ENCODE measurements at regions not wholly inside any gene's neighbourhood (a gene's known extent, or its start where the extent isn't known, plus 50 kb on each side); places are given as distances from the start of the nearest gene placed in this dataset.

GRCh38 chr18:56545464-56545863 lies 92.9 kb downstream of the TXNL1 start:
- intact Hi-C loops (cut with micrococcal nuclease; ENCODE audit: unreplicated experiment): no loop called here
- H3K27ac Mint-ChIP-seq (ENCODE audit: unreplicated experiment): no peak overlapping the region
- H3K4me3 Mint-ChIP-seq (ENCODE audit: unreplicated experiment): no peak overlapping the region
- no TSS peak for BruUV-seq (replicated peaks)
- TF ChIP-seq, protein P1, sequence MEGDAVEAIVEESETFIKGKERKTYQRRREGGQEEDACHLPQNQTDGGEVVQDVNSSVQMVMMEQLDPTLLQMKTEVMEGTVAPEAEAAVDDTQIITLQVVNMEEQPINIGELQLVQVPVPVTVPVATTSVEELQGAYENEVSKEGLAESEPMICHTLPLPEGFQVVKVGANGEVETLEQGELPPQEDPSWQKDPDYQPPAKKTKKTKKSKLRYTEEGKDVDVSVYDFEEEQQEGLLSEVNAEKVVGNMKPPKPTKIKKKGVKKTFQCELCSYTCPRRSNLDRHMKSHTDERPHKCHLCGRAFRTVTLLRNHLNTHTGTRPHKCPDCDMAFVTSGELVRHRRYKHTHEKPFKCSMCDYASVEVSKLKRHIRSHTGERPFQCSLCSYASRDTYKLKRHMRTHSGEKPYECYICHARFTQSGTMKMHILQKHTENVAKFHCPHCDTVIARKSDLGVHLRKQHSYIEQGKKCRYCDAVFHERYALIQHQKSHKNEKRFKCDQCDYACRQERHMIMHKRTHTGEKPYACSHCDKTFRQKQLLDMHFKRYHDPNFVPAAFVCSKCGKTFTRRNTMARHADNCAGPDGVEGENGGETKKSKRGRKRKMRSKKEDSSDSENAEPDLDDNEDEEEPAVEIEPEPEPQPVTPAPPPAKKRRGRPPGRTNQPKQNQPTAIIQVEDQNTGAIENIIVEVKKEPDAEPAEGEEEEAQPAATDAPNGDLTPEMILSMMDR (IDR thresholded peaks at IDR 0.05; ENCODE audit: insufficient read depth in 1 of 2, low read depth in 1 of 2, low read length in 1 of 2, severe bottlenecking in 1 of 2, unreplicated experiment in 1 of 2): no peak
- no peak overlapping the region for H3K4me3 ChIP-seq (ENCODE audit: low read depth, low read length)
- DNase-seq: no peak
- no peaks in the 10 kb centered on the region for H3K4me1 Mint-ChIP-seq (ENCODE audit: low read depth, unreplicated experiment)
- peaks cover 3% of the 10 kb centered on the region for H3K27me3 Mint-ChIP-seq (ENCODE audit: insufficient read depth, unreplicated experiment)
- ChIA-PET CTCF (no interaction called here), POLR2A (no interaction called here)
- no peaks in the 10 kb centered on the region for H3K36me3 Mint-ChIP-seq (ENCODE audit: insufficient read depth, unreplicated experiment)
- no peaks in the 10 kb centered on the region for H3K4me1 ChIP-seq
- H3K9me3 Mint-ChIP-seq (ENCODE audit: unreplicated experiment): no peaks in the 10 kb centered on the region
- H3K9me3 ChIP-seq: no peaks in the 10 kb centered on the region
- no peaks in the 10 kb centered on the region for H3K27me3 ChIP-seq (replicated peaks; ENCODE audit: control insufficient read depth, insufficient read depth, low read length)
- no peaks in the 10 kb centered on the region for H3K36me3 ChIP-seq (ENCODE audit: control insufficient read depth, insufficient read depth, low read length)

DNA sequence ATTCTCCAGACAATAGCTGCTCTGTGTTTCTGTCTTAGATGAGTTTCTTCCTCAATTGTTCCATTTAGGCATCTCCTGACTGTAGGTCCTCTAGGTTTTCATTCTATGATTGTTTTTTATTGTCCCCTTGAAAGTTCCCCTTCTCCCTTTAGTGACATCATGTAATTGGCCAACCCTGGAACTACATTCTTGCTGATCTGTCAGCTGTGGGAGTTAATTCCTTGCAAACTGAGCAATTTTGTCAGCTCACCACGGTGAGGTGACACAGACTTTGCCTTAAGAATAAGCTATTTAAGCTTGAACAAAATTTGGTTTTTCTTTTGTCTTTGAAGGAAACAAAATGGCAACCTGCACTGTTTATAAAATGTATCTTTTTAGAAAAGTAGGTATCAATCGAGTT lies 95.9 kb downstream of the TXNL1 start:
- Histone ChIP-seq H3K4me1 (no peaks in the 10 kb centered on the region), H3K4me3 (ENCODE audit: low read depth, low read length) (no peak overlapping the region), H3K36me3 (ENCODE audit: control insufficient read depth, insufficient read depth, low read length) (no peaks in the 10 kb centered on the region), H3K27me3 (replicated peaks; ENCODE audit: control insufficient read depth, insufficient read depth, low read length) (no peaks in the 10 kb centered on the region), H3K9me3 (no peaks in the 10 kb centered on the region)
- intact Hi-C loops (cut with micrococcal nuclease; ENCODE audit: unreplicated experiment): no loop called here
- no peak for DNase-seq
- Mint-ChIP-seq H3K4me3 (ENCODE audit: unreplicated experiment) (no peak overlapping the region), H3K27ac (ENCODE audit: unreplicated experiment) (no peak overlapping the region), H3K27me3 (ENCODE audit: insufficient read depth, unreplicated experiment) (peaks cover 3% of the 10 kb centered on the region), H3K9me3 (ENCODE audit: unreplicated experiment) (no peaks in the 10 kb centered on the region), H3K4me1 (ENCODE audit: low read depth, unreplicated experiment) (no peaks in the 10 kb centered on the region), H3K36me3 (ENCODE audit: insufficient read depth, unreplicated experiment) (no peaks in the 10 kb centered on the region)
- TF ChIP-seq, protein P1 (IDR thresholded peaks at IDR 0.05; ENCODE audit: insufficient read depth in 1 of 2, low read depth in 1 of 2, low read length in 1 of 2, severe bottlenecking in 1 of 2, unreplicated experiment in 1 of 2): no peak
- BruUV-seq (replicated peaks): no TSS peak
- POLR2A ChIA-PET: no interaction called here
- CTCF ChIA-PET: no interaction called here

DNA sequence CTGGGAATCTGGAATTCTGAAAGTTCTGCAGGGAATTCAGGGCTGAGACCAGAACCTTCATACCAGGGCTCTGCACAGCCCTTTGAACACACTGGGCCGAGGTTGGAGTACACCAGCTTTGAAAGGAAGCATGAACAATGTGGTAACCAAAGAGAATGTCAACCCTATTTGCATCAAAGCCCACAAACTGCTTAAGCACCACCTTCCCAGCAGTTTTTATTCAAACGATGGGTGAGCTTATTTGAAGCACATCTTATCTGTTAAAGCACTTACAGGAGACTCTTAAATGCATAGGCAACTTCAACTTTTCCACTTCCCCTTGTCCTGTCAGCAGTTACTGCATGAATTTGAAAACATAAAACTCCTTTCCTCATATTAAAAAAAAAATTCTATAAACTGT lies 96.6 kb downstream of the TXNL1 start:
- Histone ChIP-seq H3K4me3 (ENCODE audit: low read depth, low read length) (no peak overlapping the region), H3K4me1 (no peaks in the 10 kb centered on the region), H3K9me3 (no peaks in the 10 kb centered on the region), H3K36me3 (ENCODE audit: control insufficient read depth, insufficient read depth, low read length) (no peaks in the 10 kb centered on the region), H3K27me3 (replicated peaks; ENCODE audit: control insufficient read depth, insufficient read depth, low read length) (no peaks in the 10 kb centered on the region)
- ChIA-PET POLR2A (no interaction called here), CTCF (no interaction called here)
- no peak overlapping the region for H3K27ac Mint-ChIP-seq (ENCODE audit: unreplicated experiment)
- H3K4me1 Mint-ChIP-seq (ENCODE audit: low read depth, unreplicated experiment): no peaks in the 10 kb centered on the region
- intact Hi-C loops (cut with micrococcal nuclease; ENCODE audit: unreplicated experiment): no loop called here
- H3K36me3 Mint-ChIP-seq (ENCODE audit: insufficient read depth, unreplicated experiment): no peaks in the 10 kb centered on the region
- no peaks in the 10 kb centered on the region for H3K9me3 Mint-ChIP-seq (ENCODE audit: unreplicated experiment)
- H3K27me3 Mint-ChIP-seq (ENCODE audit: insufficient read depth, unreplicated experiment): peaks cover 3% of the 10 kb centered on the region
- no peak overlapping the region for H3K4me3 Mint-ChIP-seq (ENCODE audit: unreplicated experiment)
- DNase-seq: no peak
- TF ChIP-seq, protein P1 (IDR thresholded peaks at IDR 0.05; ENCODE audit: insufficient read depth in 1 of 2, low read depth in 1 of 2, low read length in 1 of 2, severe bottlenecking in 1 of 2, unreplicated experiment in 1 of 2): no peak
- BruUV-seq (replicated peaks): no TSS peak

Data from Caco-2 (cell line).